Gastroesophageal sphincter (tissue), 3 donors: ENCODE measurements at regions not wholly inside any gene's neighbourhood (a gene's known extent, or its start where the extent isn't known, plus 50 kb on each side); places are given as distances from the start of the nearest gene placed in this dataset.

Experiments used
- CTCF ChIP-seq, 4 experiments: fragments of 200-600 bp in 2 of 4; fragments of 450-650 bp in 2 of 4; sonication (generic) in 1 of 4; IDR thresholded peaks; one replicate each; pipeline ENCODE4 v1.5.1; 2017 to 2019; ENCODE audit warnings: antibody characterized with exemption in 4 of 4, mild to moderate bottlenecking in 2 of 4, moderate library complexity in 2 of 4
- EP300 ChIP-seq: sonication (generic); formaldehyde crosslinking; IDR thresholded peaks from one replicate; pipeline ENCODE4 v1.6.1; 2017; ENCODE audit warnings: antibody characterized with exemption, mild to moderate bottlenecking
- POLR2A ChIP-seq, 2 donors: fragments of 450-650 bp; IDR thresholded peaks; one replicate each; pipeline ENCODE4 v1.6.1; 2017; ENCODE audit warnings: antibody characterized with exemption in 2 of 2, mild to moderate bottlenecking in 2 of 2, moderate library complexity in 1 of 2

- TF ChIP-seq CTCF (IDR thresholded peaks at IDR 0.05), result no peak
- TF ChIP-seq EP300, result no peak
- no peak for TF ChIP-seq POLR2A (IDR thresholded peaks at IDR 0.05)
Measured at GRCh38 chr2:16746329-16746728, 80.7 kb upstream of the CYRIA start.
